Endodermal cell (in vitro differentiated cells): ENCODE measurements at regions not wholly inside any gene's neighbourhood (a gene's known extent, or its start where the extent isn't known, plus 50 kb on each side); places are given as distances from the start of the nearest gene placed in this dataset.

ENCODE experiments used
- DNase-seq: peaks from one replicate; pipeline ENCODE4 v3.0.0-alpha.2; 2017
- H3K27ac ChIP-seq: 2 replicates; pipeline ENCODE4 v1.5.1; 2013; ENCODE audit warnings: mild to moderate bottlenecking, low read depth, low read length, moderate library complexity
- H3K27me3 ChIP-seq: 2 replicates; pipeline ENCODE4 v1.6.1; 2013; ENCODE audit warnings: mild to moderate bottlenecking, low read length, moderate library complexity; ENCODE audit not compliant: insufficient read depth, control insufficient read depth, poor library complexity, severe bottlenecking
- H3K36me3 ChIP-seq: 2 replicates; pipeline ENCODE4 v1.7.0; 2013; ENCODE audit warnings: mild to moderate bottlenecking, low read length, moderate library complexity; ENCODE audit not compliant: control insufficient read depth, insufficient read depth
- H3K4me1 ChIP-seq: one replicate; pipeline ENCODE4 v1.7.0; 2013; ENCODE audit warnings: low read length; ENCODE audit not compliant: control insufficient read depth, insufficient read depth
- H3K4me3 ChIP-seq: 2 replicates; pipeline ENCODE4 v1.5.1; 2013; ENCODE audit warnings: mild to moderate bottlenecking, low read length, moderate library complexity
- H3K9ac ChIP-seq: 2 replicates; pipeline ENCODE4 v1.6.1; 2013; ENCODE audit warnings: mild to moderate bottlenecking, low read length, moderate library complexity; ENCODE audit not compliant: poor library complexity, severe bottlenecking; ENCODE audit errors: extremely low read depth
- H3K9me3 ChIP-seq: 2 replicates; pipeline ENCODE4 v1.6.1; 2013; ENCODE audit warnings: mild to moderate bottlenecking, low read length, moderate library complexity; ENCODE audit not compliant: control insufficient read depth
- H3K27ac Mint-ChIP-seq: 2 replicates; pipeline ENCODE4 v1.8.0; 2020; ENCODE audit warnings: mixed read lengths
- H3K27me3 Mint-ChIP-seq: 2 replicates; pipeline ENCODE4 v1.8.0; 2021; ENCODE audit warnings: mild to moderate bottlenecking, mixed read lengths; ENCODE audit not compliant: insufficient read depth
- H3K36me3 Mint-ChIP-seq: 2 replicates; pipeline ENCODE4 v1.8.0; 2020; ENCODE audit warnings: low read depth, mixed read lengths
- H3K4me1 Mint-ChIP-seq: 2 replicates; pipeline ENCODE4 v1.8.0; 2020; ENCODE audit warnings: mixed read lengths
- H3K4me3 Mint-ChIP-seq: 2 replicates; pipeline ENCODE4 v1.8.0; 2020; ENCODE audit warnings: mild to moderate bottlenecking, moderate library complexity, mixed read lengths
- H3K9me3 Mint-ChIP-seq: 2 replicates; pipeline ENCODE4 v1.8.0; 2020; ENCODE audit warnings: mild to moderate bottlenecking, mixed read lengths
- CTCF ChIP-seq: fragments of 200-600 bp; sonication (generic); conservative IDR thresholded peaks from 2 replicates; pipeline ENCODE4 v1.5.0; 2021; ENCODE audit warnings: antibody characterized with exemption, mild to moderate bottlenecking
- WGBS, 2 experiments: methylation state at CpG; one replicate each; pipeline versions ENCODE4 v1.1.5 to v1.1.7; 2013; ENCODE audit warnings: missing lambda C conversion rate in 2 of 2, mixed read lengths in 1 of 2; ENCODE audit not compliant: insufficient coverage in 1 of 2, insufficient read length in 1 of 2; 5-methylcytosine and 5-hydroxymethylcytosine counted together

- Histone ChIP-seq H3K36me3 (peaks cover 23% of the 10 kb centered on the region), H3K27ac (no peak overlapping the region), H3K27me3 (no peaks in the 10 kb centered on the region), H3K4me3 (no peak overlapping the region), H3K9me3 (no peaks in the 10 kb centered on the region), H3K9ac (no peak overlapping the region), H3K4me1 (peaks cover 24% of the 10 kb centered on the region)
- TF ChIP-seq CTCF = no peak
- Mint-ChIP-seq H3K9me3 (no peaks in the 10 kb centered on the region), H3K4me3 (no peak overlapping the region), H3K36me3 (peaks cover 8% of the 10 kb centered on the region), H3K27me3 (no peaks in the 10 kb centered on the region), H3K4me1 (peaks cover 42% of the 10 kb centered on the region), H3K27ac (peak overlapping the region; percentile 13)
- no peak for DNase-seq
- 95 to 100% methylated on average over 6 to 7 of the region's 7 CpGs for WGBS, 2 experiments
Measured at GRCh38 chr11:8838248-8838647, 72.7 kb upstream of the AKIP1 start.

DNA sequence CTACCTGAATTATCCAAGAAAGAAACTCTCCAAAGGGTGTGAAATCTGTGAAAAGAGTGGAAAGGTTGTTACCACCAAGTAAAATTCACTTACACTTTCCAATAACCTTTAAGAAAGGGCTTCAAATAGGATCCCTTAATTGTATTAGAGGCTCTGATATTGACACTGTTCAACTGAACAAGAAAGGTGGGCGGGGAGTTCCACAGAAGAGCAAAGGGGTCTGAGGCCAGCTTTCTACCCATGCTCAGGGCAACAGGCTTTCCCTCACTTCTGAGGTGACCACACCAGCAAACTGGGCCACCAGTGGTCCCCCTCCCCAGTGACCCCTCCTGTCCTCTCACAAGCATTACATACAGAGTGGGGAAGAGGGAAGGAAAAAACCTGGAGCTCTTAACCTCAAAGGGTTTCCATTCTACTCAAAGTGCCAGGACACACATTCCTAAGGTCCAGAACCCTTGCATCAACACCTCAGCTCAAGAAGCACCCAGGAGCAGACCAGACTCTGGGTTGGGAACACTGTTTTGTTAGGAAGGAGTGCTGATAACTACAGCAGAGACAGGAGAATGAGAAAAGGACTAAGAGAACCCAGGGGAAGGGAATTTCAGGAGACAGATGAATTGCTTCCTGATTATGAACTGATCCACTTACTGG is 71.6 kb upstream of the AKIP1 start:
- peaks cover 8% of the 10 kb centered on the region for H3K36me3 Mint-ChIP-seq

More for the DNA sequence above, 71.6 kb upstream of the AKIP1 start:
- DNase-seq = no peak
- Histone ChIP-seq H3K36me3 (peaks cover 22% of the 10 kb centered on the region), H3K27me3 (no peaks in the 10 kb centered on the region), H3K9ac (no peak overlapping the region), H3K27ac (peak overlapping the region; percentile 64), H3K9me3 (no peaks in the 10 kb centered on the region), H3K4me3 (peak overlapping the region; percentile 13), H3K4me1 (peaks cover 24% of the 10 kb centered on the region)
- Mint-ChIP-seq H3K27me3 (no peaks in the 10 kb centered on the region), H3K27ac (peak overlapping the region; percentile 88), H3K9me3 (no peaks in the 10 kb centered on the region), H3K4me3 (peak overlapping the region; percentile 17), H3K4me1 (peaks cover 37% of the 10 kb centered on the region)
- TF ChIP-seq CTCF = peak; percentile 35
- WGBS, 2 experiments = 0% methylated on average over 1 of the region's 1 CpG; no CpG with 5 or more reads in 1 of the 2 experiments
